ENCODE measurements at regions not wholly inside any gene's neighbourhood (a gene's known extent, or its start where the extent isn't known, plus 50 kb on each side); places are given as distances from the start of the nearest gene placed in this dataset.

DNA sequence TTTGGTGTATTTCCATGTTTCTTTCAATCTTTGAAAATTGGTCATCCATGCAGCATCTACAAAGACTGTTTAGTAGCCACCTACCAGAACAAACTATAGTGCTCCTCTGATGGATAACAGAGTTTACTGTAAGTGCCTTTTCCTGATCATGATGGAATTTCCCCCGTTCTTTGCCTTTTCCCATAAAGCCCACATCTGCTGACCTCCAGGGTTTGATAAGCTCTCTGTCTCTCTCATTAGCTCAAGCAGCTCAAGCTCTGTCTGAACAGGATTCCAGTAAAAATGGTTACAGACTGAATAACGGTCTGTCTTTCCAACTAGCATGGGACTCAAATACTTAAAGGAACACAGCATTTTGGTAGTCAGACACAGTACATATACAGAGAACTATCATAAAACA is 308.4 kb upstream of the SORL1-AS1 start:
- TF ChIP-seq, protein P1, sequence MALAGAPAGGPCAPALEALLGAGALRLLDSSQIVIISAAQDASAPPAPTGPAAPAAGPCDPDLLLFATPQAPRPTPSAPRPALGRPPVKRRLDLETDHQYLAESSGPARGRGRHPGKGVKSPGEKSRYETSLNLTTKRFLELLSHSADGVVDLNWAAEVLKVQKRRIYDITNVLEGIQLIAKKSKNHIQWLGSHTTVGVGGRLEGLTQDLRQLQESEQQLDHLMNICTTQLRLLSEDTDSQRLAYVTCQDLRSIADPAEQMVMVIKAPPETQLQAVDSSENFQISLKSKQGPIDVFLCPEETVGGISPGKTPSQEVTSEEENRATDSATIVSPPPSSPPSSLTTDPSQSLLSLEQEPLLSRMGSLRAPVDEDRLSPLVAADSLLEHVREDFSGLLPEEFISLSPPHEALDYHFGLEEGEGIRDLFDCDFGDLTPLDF (CRISPR knock-in tag; IDR thresholded peaks at IDR 0.05), result no peak
- TF ChIP-seq, protein P2, sequence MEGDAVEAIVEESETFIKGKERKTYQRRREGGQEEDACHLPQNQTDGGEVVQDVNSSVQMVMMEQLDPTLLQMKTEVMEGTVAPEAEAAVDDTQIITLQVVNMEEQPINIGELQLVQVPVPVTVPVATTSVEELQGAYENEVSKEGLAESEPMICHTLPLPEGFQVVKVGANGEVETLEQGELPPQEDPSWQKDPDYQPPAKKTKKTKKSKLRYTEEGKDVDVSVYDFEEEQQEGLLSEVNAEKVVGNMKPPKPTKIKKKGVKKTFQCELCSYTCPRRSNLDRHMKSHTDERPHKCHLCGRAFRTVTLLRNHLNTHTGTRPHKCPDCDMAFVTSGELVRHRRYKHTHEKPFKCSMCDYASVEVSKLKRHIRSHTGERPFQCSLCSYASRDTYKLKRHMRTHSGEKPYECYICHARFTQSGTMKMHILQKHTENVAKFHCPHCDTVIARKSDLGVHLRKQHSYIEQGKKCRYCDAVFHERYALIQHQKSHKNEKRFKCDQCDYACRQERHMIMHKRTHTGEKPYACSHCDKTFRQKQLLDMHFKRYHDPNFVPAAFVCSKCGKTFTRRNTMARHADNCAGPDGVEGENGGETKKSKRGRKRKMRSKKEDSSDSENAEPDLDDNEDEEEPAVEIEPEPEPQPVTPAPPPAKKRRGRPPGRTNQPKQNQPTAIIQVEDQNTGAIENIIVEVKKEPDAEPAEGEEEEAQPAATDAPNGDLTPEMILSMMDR (IDR thresholded peaks at IDR 0.05), result no peak
- TF ChIP-seq, protein P3, sequence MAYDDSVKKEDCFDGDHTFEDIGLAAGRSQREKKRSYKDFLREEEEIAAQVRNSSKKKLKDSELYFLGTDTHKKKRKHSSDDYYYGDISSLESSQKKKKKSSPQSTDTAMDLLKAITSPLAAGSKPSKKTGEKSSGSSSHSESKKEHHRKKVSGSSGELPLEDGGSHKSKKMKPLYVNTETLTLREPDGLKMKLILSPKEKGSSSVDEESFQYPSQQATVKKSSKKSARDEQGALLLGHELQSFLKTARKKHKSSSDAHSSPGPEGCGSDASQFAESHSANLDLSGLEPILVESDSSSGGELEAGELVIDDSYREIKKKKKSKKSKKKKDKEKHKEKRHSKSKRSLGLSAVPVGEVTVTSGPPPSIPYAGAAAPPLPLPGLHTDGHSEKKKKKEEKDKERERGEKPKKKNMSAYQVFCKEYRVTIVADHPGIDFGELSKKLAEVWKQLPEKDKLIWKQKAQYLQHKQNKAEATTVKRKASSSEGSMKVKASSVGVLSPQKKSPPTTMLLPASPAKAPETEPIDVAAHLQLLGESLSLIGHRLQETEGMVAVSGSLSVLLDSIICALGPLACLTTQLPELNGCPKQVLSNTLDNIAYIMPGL (CRISPR knock-in tag; IDR thresholded peaks at IDR 0.05), result no peak
- TF ChIP-seq TCF7 (CRISPR knock-in tag; IDR thresholded peaks at IDR 0.05; ENCODE audit: low read depth) (no peak), CBFB (CRISPR knock-in tag; IDR thresholded peaks at IDR 0.05; ENCODE audit: low read depth) (no peak), CREM (CRISPR knock-in tag; IDR thresholded peaks at IDR 0.05) (no peak), SP1 (CRISPR knock-in tag; conservative IDR thresholded peaks at IDR 0.05) (no peak)
